Nephron (organoid): ENCODE measurements at regions not wholly inside any gene's neighbourhood (a gene's known extent, or its start where the extent isn't known, plus 50 kb on each side); places are given as distances from the start of the nearest gene placed in this dataset.

Source experiments
- H3K27ac Mint-ChIP-seq, 3 experiments: 2 replicates each; pipeline ENCODE4 v1.8.0; 2020; ENCODE audit warnings: mixed read lengths in 3 of 3, mild to moderate bottlenecking in 2 of 3, moderate library complexity in 1 of 3
- H3K27me3 Mint-ChIP-seq: 2 replicates; pipeline ENCODE4 v1.8.0; 2021; ENCODE audit warnings: low read depth, mild to moderate bottlenecking, moderate library complexity, mixed read lengths
- H3K36me3 Mint-ChIP-seq: 2 replicates; pipeline ENCODE4 v1.8.0; 2020; ENCODE audit warnings: low read depth, mixed read lengths
- H3K4me1 Mint-ChIP-seq: 2 replicates; pipeline ENCODE4 v1.8.0; 2020; ENCODE audit warnings: mixed read lengths
- H3K4me3 Mint-ChIP-seq, 3 experiments: 2 replicates each; pipeline ENCODE4 v1.8.0; 2020; ENCODE audit warnings: mild to moderate bottlenecking in 3 of 3, mixed read lengths in 3 of 3, moderate library complexity in 2 of 3
- H3K9me3 Mint-ChIP-seq: 2 replicates; pipeline ENCODE4 v1.8.0; 2020; ENCODE audit warnings: mixed read lengths
- TF ChIP-seq, protein P1 (sequence below), 3 experiments: fragments of 200-600 bp; sonication (generic); IDR thresholded peaks; one replicate each; pipeline ENCODE4 v1.5.0; 2021; ENCODE audit warnings: antibody characterized with exemption in 3 of 3; ENCODE audit not compliant: unreplicated experiment in 3 of 3

GRCh38 chr3:194225988-194226663 is 90.2 kb downstream of the HES1 start:
- peaks cover 4% of the 10 kb centered on the region for H3K36me3 Mint-ChIP-seq
- peaks cover 37% of the 10 kb centered on the region for H3K4me1 Mint-ChIP-seq
- H3K4me3 Mint-ChIP-seq: no peak overlapping the region

GRCh38 chr3:194231929-194232832 is 96.2 kb downstream of the HES1 start:
- peaks cover 7% of the 10 kb centered on the region for H3K36me3 Mint-ChIP-seq
- no peak overlapping the region for H3K4me3 Mint-ChIP-seq
- peak overlapping the region in 2 of 3 experiments; percentile 37 to 43 for H3K27ac Mint-ChIP-seq
- peaks cover 29% of the 10 kb centered on the region for H3K27me3 Mint-ChIP-seq
- peaks cover 36% of the 10 kb centered on the region for H3K4me1 Mint-ChIP-seq
- H3K9me3 Mint-ChIP-seq: peaks cover 5% of the 10 kb centered on the region
- TF ChIP-seq, protein P1, sequence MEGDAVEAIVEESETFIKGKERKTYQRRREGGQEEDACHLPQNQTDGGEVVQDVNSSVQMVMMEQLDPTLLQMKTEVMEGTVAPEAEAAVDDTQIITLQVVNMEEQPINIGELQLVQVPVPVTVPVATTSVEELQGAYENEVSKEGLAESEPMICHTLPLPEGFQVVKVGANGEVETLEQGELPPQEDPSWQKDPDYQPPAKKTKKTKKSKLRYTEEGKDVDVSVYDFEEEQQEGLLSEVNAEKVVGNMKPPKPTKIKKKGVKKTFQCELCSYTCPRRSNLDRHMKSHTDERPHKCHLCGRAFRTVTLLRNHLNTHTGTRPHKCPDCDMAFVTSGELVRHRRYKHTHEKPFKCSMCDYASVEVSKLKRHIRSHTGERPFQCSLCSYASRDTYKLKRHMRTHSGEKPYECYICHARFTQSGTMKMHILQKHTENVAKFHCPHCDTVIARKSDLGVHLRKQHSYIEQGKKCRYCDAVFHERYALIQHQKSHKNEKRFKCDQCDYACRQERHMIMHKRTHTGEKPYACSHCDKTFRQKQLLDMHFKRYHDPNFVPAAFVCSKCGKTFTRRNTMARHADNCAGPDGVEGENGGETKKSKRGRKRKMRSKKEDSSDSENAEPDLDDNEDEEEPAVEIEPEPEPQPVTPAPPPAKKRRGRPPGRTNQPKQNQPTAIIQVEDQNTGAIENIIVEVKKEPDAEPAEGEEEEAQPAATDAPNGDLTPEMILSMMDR (IDR thresholded peaks at IDR 0.05; ENCODE audit: unreplicated experiment in 3 of 3): no peak

More at GRCh38 chr3:194225988-194226663, 90.2 kb downstream of the HES1 start:
- TF ChIP-seq, protein P1 (IDR thresholded peaks at IDR 0.05; ENCODE audit: unreplicated experiment in 3 of 3): no peak
- H3K27me3 Mint-ChIP-seq: peaks cover 54% of the 10 kb centered on the region
- H3K27ac Mint-ChIP-seq: peak overlapping the region in 1 of 3 experiments; percentile 32
- H3K9me3 Mint-ChIP-seq: no peaks in the 10 kb centered on the region

GRCh38 chr3:194233150-194233549 is 97.2 kb downstream of the HES1 start:
- no peak overlapping the region for H3K27ac Mint-ChIP-seq
- H3K36me3 Mint-ChIP-seq: peaks cover 4% of the 10 kb centered on the region
- TF ChIP-seq, protein P1 (IDR thresholded peaks at IDR 0.05; ENCODE audit: unreplicated experiment in 3 of 3): no peak
- H3K4me3 Mint-ChIP-seq: no peak overlapping the region
- H3K9me3 Mint-ChIP-seq: peaks cover 11% of the 10 kb centered on the region
- peaks cover 22% of the 10 kb centered on the region for H3K27me3 Mint-ChIP-seq
- H3K4me1 Mint-ChIP-seq: peaks cover 30% of the 10 kb centered on the region

DNA sequence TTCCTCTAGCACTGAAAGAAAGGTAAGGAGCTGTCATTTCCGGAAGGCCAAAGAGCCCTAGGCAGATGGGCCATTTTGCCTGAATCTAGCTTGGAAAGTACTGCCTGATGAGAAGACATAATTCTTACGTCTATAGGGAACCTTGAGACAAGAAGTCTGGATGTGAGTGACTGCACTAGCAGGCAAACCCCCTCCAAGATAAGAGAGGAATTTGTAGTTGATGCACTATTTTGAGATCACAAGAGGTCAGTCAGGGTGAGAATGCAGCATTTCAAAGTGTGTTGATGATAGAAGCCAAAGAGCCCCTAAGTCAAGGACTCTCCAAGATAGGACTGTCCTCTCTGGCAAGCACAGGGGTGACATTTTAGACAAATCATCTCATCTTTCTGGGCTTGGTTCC is 99.2 kb downstream of the HES1 start:
- H3K9me3 Mint-ChIP-seq: peaks cover 11% of the 10 kb centered on the region
- H3K27me3 Mint-ChIP-seq: peaks cover 12% of the 10 kb centered on the region
- peaks cover 25% of the 10 kb centered on the region for H3K4me1 Mint-ChIP-seq
- H3K4me3 Mint-ChIP-seq: no peak overlapping the region
- peaks cover 4% of the 10 kb centered on the region for H3K36me3 Mint-ChIP-seq
- TF ChIP-seq, protein P1 (IDR thresholded peaks at IDR 0.05; ENCODE audit: unreplicated experiment in 3 of 3): no peak
- peak overlapping the region in 1 of 3 experiments; percentile 46 for H3K27ac Mint-ChIP-seq

DNA sequence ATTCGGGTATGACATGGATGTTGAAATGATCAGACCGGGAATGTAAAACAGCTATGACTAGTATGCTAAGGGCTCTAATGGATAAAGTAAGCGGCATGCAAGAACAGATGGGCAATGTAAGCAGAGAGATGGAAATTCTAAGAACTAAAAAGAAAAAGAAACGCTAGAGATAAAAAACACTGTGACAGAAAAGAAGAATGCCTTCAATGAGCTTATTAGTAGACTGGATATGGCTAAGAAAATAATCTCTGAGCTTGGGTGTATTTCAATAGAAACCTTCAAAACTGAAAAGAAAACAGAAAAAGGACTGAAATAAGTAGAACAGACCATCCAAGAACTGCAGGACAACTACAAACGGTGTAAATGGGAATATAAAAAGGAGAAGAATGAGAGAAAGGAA is 101.2 kb downstream of the HES1 start:
- peaks cover 16% of the 10 kb centered on the region for H3K27me3 Mint-ChIP-seq
- TF ChIP-seq, protein P1 (IDR thresholded peaks at IDR 0.05; ENCODE audit: unreplicated experiment in 3 of 3): no peak
- H3K9me3 Mint-ChIP-seq: peaks cover 11% of the 10 kb centered on the region
- H3K4me3 Mint-ChIP-seq: no peak overlapping the region
- H3K27ac Mint-ChIP-seq: no peak overlapping the region
- peaks cover 21% of the 10 kb centered on the region for H3K4me1 Mint-ChIP-seq
- H3K36me3 Mint-ChIP-seq: peaks cover 4% of the 10 kb centered on the region
